Parathyroid adenoma (tissue), 2 donors: ENCODE measurements at regions not wholly inside any gene's neighbourhood (a gene's known extent, or its start where the extent isn't known, plus 50 kb on each side); places are given as distances from the start of the nearest gene placed in this dataset.

Source experiments
- H2AFZ ChIP-seq: fragments of 300-600 bp; sonication (generic); one replicate; pipeline ENCODE4 v1.7.0; 2017; ENCODE audit warnings: antibody characterized with exemption, mild to moderate bottlenecking
- H3K27ac ChIP-seq: fragments of 300-600 bp; sonication (generic); one replicate; pipeline ENCODE4 v1.7.0; 2017
- H3K27me3 ChIP-seq: fragments of 300-600 bp; sonication (generic); one replicate; pipeline ENCODE4 v1.7.0; 2017; ENCODE audit warnings: low read length; ENCODE audit not compliant: control insufficient read depth, insufficient read depth
- H3K36me3 ChIP-seq: fragments of 300-600 bp; sonication (generic); one replicate; pipeline ENCODE4 v1.7.0; 2017; ENCODE audit warnings: low read length; ENCODE audit not compliant: control insufficient read depth, insufficient read depth
- H3K4me1 ChIP-seq: fragments of 300-600 bp; sonication (generic); one replicate; pipeline ENCODE4 v1.7.0; 2017; ENCODE audit warnings: control low read depth
- H3K4me2 ChIP-seq: fragments of 300-600 bp; sonication (generic); one replicate; pipeline ENCODE4 v1.7.0; 2017; ENCODE audit warnings: low read length
- H3K4me3 ChIP-seq: fragments of 300-600 bp; sonication (generic); one replicate; pipeline ENCODE4 v1.7.0; 2017; ENCODE audit warnings: low read depth, low read length
- H3K79me2 ChIP-seq: fragments of 300-600 bp; sonication (generic); one replicate; pipeline ENCODE4 v1.7.0; 2017; ENCODE audit warnings: control low read depth
- H3K9ac ChIP-seq: fragments of 300-600 bp; sonication (generic); one replicate; pipeline ENCODE4 v1.7.0; 2017; ENCODE audit warnings: mild to moderate bottlenecking
- H3K9me3 ChIP-seq: fragments of 300-600 bp; sonication (generic); one replicate; pipeline ENCODE4 v1.7.0; 2017; ENCODE audit warnings: low read length; ENCODE audit not compliant: control insufficient read depth
- TF ChIP-seq, protein P1 (sequence below): fragments of 300-600 bp; sonication (generic); IDR thresholded peaks from one replicate; pipeline ENCODE4 v1.7.0; 2017; ENCODE audit warnings: antibody characterized with exemption, mild to moderate bottlenecking
- donor health status: primary hyperparathyroidism.

DNA sequence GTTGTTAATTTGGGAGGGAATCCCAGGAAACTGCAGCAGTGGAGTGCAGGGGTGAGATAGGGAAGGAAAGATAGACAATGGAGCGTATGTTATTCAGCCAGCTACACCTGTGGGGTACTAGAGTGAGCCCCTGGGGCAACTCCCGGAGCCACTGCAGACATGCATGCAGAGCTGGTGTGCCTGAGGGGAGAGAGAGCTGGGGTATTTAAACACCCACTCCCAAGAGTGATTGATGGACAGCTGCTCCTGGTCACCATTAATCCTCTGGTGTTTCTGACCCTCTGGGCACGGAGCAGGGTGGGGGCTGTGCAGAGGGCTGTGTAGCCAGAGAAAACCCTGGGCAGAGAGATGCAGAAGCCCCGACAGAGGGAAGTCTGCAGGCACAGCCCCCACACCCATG is 146.7 kb upstream of the CDH4 start:
- Histone ChIP-seq H3K4me2 (no peak overlapping the region), H3K4me1 (no peaks in the 10 kb centered on the region), H3K9ac (no peak overlapping the region), H3K79me2 (no peaks in the 10 kb centered on the region), H3K4me3 (no peak overlapping the region), H3K27me3 (no peaks in the 10 kb centered on the region), H3K27ac (no peak overlapping the region), H3K9me3 (no peaks in the 10 kb centered on the region), H3K36me3 (no peaks in the 10 kb centered on the region), H2AFZ (no peak overlapping the region)
- TF ChIP-seq, protein P1, sequence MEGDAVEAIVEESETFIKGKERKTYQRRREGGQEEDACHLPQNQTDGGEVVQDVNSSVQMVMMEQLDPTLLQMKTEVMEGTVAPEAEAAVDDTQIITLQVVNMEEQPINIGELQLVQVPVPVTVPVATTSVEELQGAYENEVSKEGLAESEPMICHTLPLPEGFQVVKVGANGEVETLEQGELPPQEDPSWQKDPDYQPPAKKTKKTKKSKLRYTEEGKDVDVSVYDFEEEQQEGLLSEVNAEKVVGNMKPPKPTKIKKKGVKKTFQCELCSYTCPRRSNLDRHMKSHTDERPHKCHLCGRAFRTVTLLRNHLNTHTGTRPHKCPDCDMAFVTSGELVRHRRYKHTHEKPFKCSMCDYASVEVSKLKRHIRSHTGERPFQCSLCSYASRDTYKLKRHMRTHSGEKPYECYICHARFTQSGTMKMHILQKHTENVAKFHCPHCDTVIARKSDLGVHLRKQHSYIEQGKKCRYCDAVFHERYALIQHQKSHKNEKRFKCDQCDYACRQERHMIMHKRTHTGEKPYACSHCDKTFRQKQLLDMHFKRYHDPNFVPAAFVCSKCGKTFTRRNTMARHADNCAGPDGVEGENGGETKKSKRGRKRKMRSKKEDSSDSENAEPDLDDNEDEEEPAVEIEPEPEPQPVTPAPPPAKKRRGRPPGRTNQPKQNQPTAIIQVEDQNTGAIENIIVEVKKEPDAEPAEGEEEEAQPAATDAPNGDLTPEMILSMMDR, result no peak

DNA sequence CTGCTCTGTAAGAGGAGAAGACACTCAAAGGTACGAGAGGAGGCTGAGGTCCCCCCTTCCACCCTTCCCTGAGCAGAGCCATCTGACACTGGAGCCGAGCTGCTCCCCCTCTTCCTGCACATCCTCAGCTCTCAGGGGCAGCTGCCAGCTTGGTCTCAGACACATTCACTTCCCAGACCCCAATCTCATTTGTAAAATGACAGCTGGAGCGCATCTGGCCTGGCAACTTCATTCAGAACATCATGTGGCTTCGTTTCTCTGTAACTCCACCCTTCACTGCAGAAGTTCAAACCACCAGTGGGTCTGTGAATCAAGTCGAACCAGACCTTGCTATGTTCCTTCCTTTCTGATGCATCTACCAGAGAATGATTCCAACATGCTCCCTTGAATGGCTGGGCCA is 145.6 kb upstream of the CDH4 start:
- H3K9ac ChIP-seq, result no peak overlapping the region
- no peaks in the 10 kb centered on the region for H3K27me3 ChIP-seq
- no peak overlapping the region for H3K4me2 ChIP-seq
- no peaks in the 10 kb centered on the region for H3K4me1 ChIP-seq
- H2AFZ ChIP-seq, result no peak overlapping the region
- no peak overlapping the region for H3K27ac ChIP-seq
- H3K79me2 ChIP-seq, result no peaks in the 10 kb centered on the region
- H3K4me3 ChIP-seq, result no peak overlapping the region
- H3K36me3 ChIP-seq, result no peaks in the 10 kb centered on the region
- no peaks in the 10 kb centered on the region for H3K9me3 ChIP-seq
- TF ChIP-seq, protein P1, result no peak

DNA sequence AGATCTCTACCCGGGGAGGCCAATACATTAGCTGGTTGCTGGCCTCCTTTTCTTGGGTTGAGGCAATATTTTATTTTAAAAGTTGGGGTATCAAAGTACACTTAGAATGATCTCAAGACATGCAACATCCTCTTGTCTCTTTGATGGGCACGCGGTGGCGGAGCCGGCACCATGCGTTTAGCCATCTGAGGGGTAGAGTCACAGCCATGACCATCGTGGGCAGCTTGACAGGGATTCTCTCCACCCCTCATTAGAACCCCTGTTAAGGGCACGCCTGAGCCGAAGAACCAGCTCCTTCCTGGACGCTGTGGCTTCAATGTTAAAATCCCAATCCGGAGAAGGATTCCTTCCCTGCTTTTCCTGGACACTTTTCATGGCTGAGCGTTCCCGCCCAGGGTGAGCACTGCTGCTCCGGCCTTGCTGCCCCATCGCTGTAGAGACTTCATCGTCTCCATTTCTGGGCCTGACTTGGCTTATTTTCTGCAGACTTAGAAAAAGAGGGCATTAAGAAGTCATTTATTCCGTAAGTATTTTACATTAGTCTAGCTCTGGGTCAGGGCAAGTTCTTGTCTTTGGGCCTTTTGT is 142.7 kb upstream of the CDH4 start:
- Histone ChIP-seq H3K4me1 (no peaks in the 10 kb centered on the region), H3K27me3 (no peaks in the 10 kb centered on the region), H3K36me3 (no peaks in the 10 kb centered on the region), H2AFZ (no peak overlapping the region), H3K27ac (no peak overlapping the region), H3K79me2 (no peaks in the 10 kb centered on the region), H3K9ac (no peak overlapping the region), H3K4me2 (no peak overlapping the region), H3K9me3 (no peaks in the 10 kb centered on the region), H3K4me3 (no peak overlapping the region)
- TF ChIP-seq, protein P1, result no peak

DNA sequence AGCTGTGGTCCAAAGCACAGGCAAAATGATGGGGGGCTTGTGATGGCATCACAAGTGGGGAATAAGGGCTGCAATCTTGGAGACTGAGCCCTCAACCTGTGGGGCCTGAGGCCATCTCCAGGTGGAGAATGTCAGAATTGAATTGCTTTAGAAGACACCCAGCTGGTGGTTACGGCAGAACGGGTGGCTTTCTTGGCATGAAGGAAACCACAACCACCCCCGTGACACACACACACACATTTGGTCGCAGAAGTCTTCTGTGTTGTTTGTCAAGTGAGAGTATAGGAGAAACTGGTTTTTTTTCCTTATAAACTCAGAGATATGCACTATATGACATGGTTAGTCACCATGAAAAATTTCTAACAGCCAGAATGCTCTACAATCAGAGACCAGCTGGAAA is 139.5 kb upstream of the CDH4 start:
- Histone ChIP-seq H3K9ac (no peak overlapping the region), H3K4me1 (no peaks in the 10 kb centered on the region), H3K4me3 (no peak overlapping the region), H3K79me2 (no peaks in the 10 kb centered on the region), H3K27me3 (no peaks in the 10 kb centered on the region), H3K36me3 (no peaks in the 10 kb centered on the region), H3K4me2 (no peak overlapping the region), H2AFZ (no peak overlapping the region), H3K9me3 (no peaks in the 10 kb centered on the region), H3K27ac (no peak overlapping the region)
- TF ChIP-seq, protein P1, result no peak

DNA sequence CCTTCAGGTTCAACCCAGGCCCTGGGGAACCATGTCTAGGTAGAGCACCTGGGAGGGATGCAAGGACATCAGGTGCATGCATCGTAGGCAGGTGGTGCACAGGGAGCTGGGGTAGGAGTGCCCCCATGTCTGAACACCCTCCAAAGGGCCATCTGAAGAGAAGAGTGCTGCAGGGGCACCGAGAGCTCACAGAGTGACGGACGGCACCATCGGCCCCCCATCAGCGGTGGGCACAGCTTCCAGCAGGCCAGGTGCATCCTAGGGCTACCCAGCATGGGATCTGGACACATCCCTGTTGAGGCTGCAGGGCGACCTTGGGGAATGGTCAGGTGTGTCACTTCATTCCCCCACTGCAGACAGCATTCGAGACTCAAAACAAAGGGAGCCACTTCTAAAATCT is 138.3 kb upstream of the CDH4 start:
- Histone ChIP-seq H3K9me3 (no peaks in the 10 kb centered on the region), H3K27ac (no peak overlapping the region), H3K36me3 (no peaks in the 10 kb centered on the region), H3K9ac (no peak overlapping the region), H3K4me1 (no peaks in the 10 kb centered on the region), H2AFZ (no peak overlapping the region), H3K27me3 (no peaks in the 10 kb centered on the region), H3K4me2 (no peak overlapping the region), H3K79me2 (no peaks in the 10 kb centered on the region), H3K4me3 (no peak overlapping the region)
- TF ChIP-seq, protein P1, result no peak
